IMR-90 (cell line): ENCODE measurements at regions not wholly inside any gene's neighbourhood (a gene's known extent, or its start where the extent isn't known, plus 50 kb on each side); places are given as distances from the start of the nearest gene placed in this dataset.

Experiments
- ATAC-seq: fragments of 200-7000 bp; cut with Tn5 transposase; 2 replicates; pipeline ENCODE4 v1.9.1; 2020; ENCODE audit warnings: low read depth, mild to moderate bottlenecking, moderate library complexity
- BruUV-seq: library from RNA; stranded (reverse); fragments of 400-500 nt; replicated peaks from 2 replicates; lab custom pipeline; 2021; lab: Mats Ljungman, UMichigan
- CTCF ChIA-PET: fragments of 300-600 bp; formaldehyde crosslinking; extraction: SDS; loops from one replicate; lab custom pipeline; 2021; ENCODE audit warnings: antibody characterized with exemption; lab: Yijun Ruan, JAX
- POLR2A ChIA-PET: fragments of 300-600 bp; sonication (Branson Sonifier 250); formaldehyde crosslinking; loops from one replicate; lab custom pipeline; 2022; ENCODE audit warnings: antibody characterized with exemption; ENCODE audit not compliant: unreplicated experiment; lab: Charles Lee
- DNase-seq: peaks from one replicate; pipeline ENCODE4 v3.0.0; 2013
- H2AFZ ChIP-seq: replicated peaks from 2 replicates; pipeline ENCODE3; 2013; ENCODE audit warnings: low read length, mild to moderate bottlenecking; ENCODE audit not compliant: poor library complexity
- H2AK5ac ChIP-seq: 2 replicates; pipeline ENCODE4 v1.6.1; 2013; ENCODE audit warnings: low read depth, low read length, inconsistent platforms
- H2AK9ac ChIP-seq: replicated peaks from 2 replicates; pipeline ENCODE3; 2013; ENCODE audit warnings: mild to moderate bottlenecking, low read depth, low read length, moderate library complexity; ENCODE audit not compliant: poor library complexity
- H2BK120ac ChIP-seq: 2 replicates; pipeline ENCODE4 v1.6.1; 2013; ENCODE audit warnings: low read depth, low read length, inconsistent platforms
- H2BK15ac ChIP-seq: 3 replicates; pipeline ENCODE4 v1.6.1; 2013; ENCODE audit warnings: low read depth, low read length, inconsistent platforms
- H2BK20ac ChIP-seq: 2 replicates; pipeline ENCODE4 v1.6.1; 2013; ENCODE audit warnings: low read depth, mild to moderate bottlenecking, inconsistent platforms, low read length, moderate library complexity
- H2BK5ac ChIP-seq: 2 replicates; pipeline ENCODE4 v1.6.1; 2013; ENCODE audit warnings: mild to moderate bottlenecking, low read depth, low read length, inconsistent platforms; ENCODE audit not compliant: poor library complexity, severe bottlenecking
- H3K14ac ChIP-seq: replicated peaks from 2 replicates; pipeline ENCODE4 v1.6.1; 2013; ENCODE audit warnings: low read depth, low read length, inconsistent platforms
- H3K18ac ChIP-seq: 2 replicates; pipeline ENCODE4 v1.6.1; 2013; ENCODE audit warnings: low read depth, low read length, control low read depth
- H3K23ac ChIP-seq: 2 replicates; pipeline ENCODE4 v1.6.1; 2013; ENCODE audit warnings: low read depth, low read length, inconsistent platforms
- H3K27ac ChIP-seq: 2 replicates; pipeline ENCODE4 v1.5.1; 2013; ENCODE audit warnings: mild to moderate bottlenecking, control low read depth, low read length; ENCODE audit not compliant: insufficient read depth
- H3K27me3 ChIP-seq: 2 replicates; pipeline ENCODE4 v1.6.1; 2013; ENCODE audit warnings: low read length; ENCODE audit not compliant: control insufficient read depth, insufficient read depth
- H3K36me3 ChIP-seq: 2 replicates; pipeline ENCODE4 v1.6.1; 2013; ENCODE audit warnings: low read length, mixed read lengths; ENCODE audit not compliant: control insufficient read depth, insufficient read depth
- H3K4ac ChIP-seq: 2 replicates; pipeline ENCODE4 v1.6.1; 2013; ENCODE audit warnings: low read depth, low read length, inconsistent platforms
- H3K4me1 ChIP-seq: 2 replicates; pipeline ENCODE4 v1.6.1; 2013; ENCODE audit warnings: low read length, mixed read lengths; ENCODE audit not compliant: control insufficient read depth, insufficient read depth
- H3K4me2 ChIP-seq: 2 replicates; pipeline ENCODE4 v1.6.1; 2013; ENCODE audit warnings: low read depth, mild to moderate bottlenecking, control low read depth, low read length, moderate library complexity
- H3K4me3 ChIP-seq: 2 replicates; pipeline ENCODE4 v1.5.1; 2013; ENCODE audit warnings: low read depth, mild to moderate bottlenecking, control low read depth, low read length, moderate library complexity; ENCODE audit not compliant: insufficient read depth
- H3K56ac ChIP-seq: 2 replicates; pipeline ENCODE4 v1.6.1; 2013; ENCODE audit warnings: low read length, inconsistent platforms; ENCODE audit not compliant: insufficient read depth; ENCODE audit errors: extremely low read depth
- H3K79me1 ChIP-seq, 2 experiments: 2 replicates each; pipeline ENCODE4 v1.6.1; 2013; ENCODE audit warnings: low read length in 2 of 2, inconsistent platforms in 1 of 2, low read depth in 1 of 2
- H3K9ac ChIP-seq: 2 replicates; pipeline ENCODE4 v1.6.1; 2013; ENCODE audit warnings: low read depth, low read length, control low read depth
- H3K9me1 ChIP-seq: 2 replicates; pipeline ENCODE4 v1.6.1; 2013; ENCODE audit warnings: low read length, inconsistent platforms; ENCODE audit not compliant: insufficient read depth
- H3K9me3 ChIP-seq: 2 replicates; pipeline ENCODE4 v1.6.1; 2013; ENCODE audit warnings: low read length; ENCODE audit not compliant: control insufficient read depth, insufficient read depth
- H4K20me1 ChIP-seq: 2 replicates; pipeline ENCODE4 v1.6.1; 2013; ENCODE audit warnings: low read length, inconsistent platforms; ENCODE audit not compliant: insufficient read depth
- H4K5ac ChIP-seq: 2 replicates; pipeline ENCODE4 v1.6.1; 2013; ENCODE audit warnings: mild to moderate bottlenecking, low read depth, low read length, control low read depth
- H4K8ac ChIP-seq, 2 experiments: 2 replicates each; pipeline ENCODE4 v1.6.1; 2013; ENCODE audit warnings: low read depth in 2 of 2, low read length in 2 of 2, control low read depth in 1 of 2, inconsistent platforms in 1 of 2
- H4K91ac ChIP-seq: 2 replicates; pipeline ENCODE4 v1.6.1; 2013; ENCODE audit warnings: low read depth, low read length, inconsistent platforms; ENCODE audit not compliant: insufficient read depth
- BHLHE40 ChIP-seq: fragments of 150-350 bp; IDR thresholded peaks from 2 replicates; pipeline ENCODE4 v1.6.1; 2016; ENCODE audit warnings: mild to moderate bottlenecking, low read depth, low read length
- CEBPB ChIP-seq: IDR thresholded peaks from 2 replicates; pipeline ENCODE4 v1.6.1; 2012; ENCODE audit warnings: low read depth, low read length, improper control_type of control experiment
- CHD1 ChIP-seq: IDR thresholded peaks from 2 replicates; pipeline ENCODE4 v1.6.1; 2012; ENCODE audit warnings: low read depth, low read length, improper control_type of control experiment
- FOS ChIP-seq: fragments of 150-350 bp; IDR thresholded peaks from 2 replicates; pipeline ENCODE4 v1.6.1; 2016; ENCODE audit warnings: low read depth, low read length
- MAFK ChIP-seq: IDR thresholded peaks from 2 replicates; pipeline ENCODE4 v1.6.1; 2012; ENCODE audit warnings: low read depth, low read length, improper control_type of control experiment
- MAZ ChIP-seq: IDR thresholded peaks from 2 replicates; pipeline ENCODE4 v1.6.1; 2012; ENCODE audit warnings: low read depth, mild to moderate bottlenecking, low read length, improper control_type of control experiment, moderate library complexity, borderline replicate concordance
- MXI1 ChIP-seq: IDR thresholded peaks from 2 replicates; pipeline ENCODE4 v1.6.1; 2012; ENCODE audit warnings: low read depth, mild to moderate bottlenecking, low read length, moderate library complexity, borderline replicate concordance
- NFE2L2 ChIP-seq: fragments of 150-350 bp; IDR thresholded peaks from 2 replicates; pipeline ENCODE4 v1.6.1; 2016; ENCODE audit warnings: low read depth, mild to moderate bottlenecking, low read length
- POLR2A ChIP-seq: IDR thresholded peaks from 2 replicates; pipeline ENCODE4 v1.6.1; 2012; ENCODE audit warnings: mild to moderate bottlenecking, low read depth, low read length
- RAD21 ChIP-seq: IDR thresholded peaks from 2 replicates; pipeline ENCODE4 v1.6.1; 2012; ENCODE audit warnings: low read length, improper control_type of control experiment
- RCOR1 ChIP-seq: IDR thresholded peaks from 2 replicates; pipeline ENCODE4 v1.6.1; 2012; ENCODE audit warnings: mild to moderate bottlenecking, low read length, improper control_type of control experiment; ENCODE audit not compliant: insufficient replicate concordance
- RFX5 ChIP-seq: IDR thresholded peaks from 2 replicates; pipeline ENCODE4 v1.8.0; 2012; ENCODE audit warnings: low read depth, mild to moderate bottlenecking, low read length, moderate library complexity
- SMC3 ChIP-seq: fragments of 150-350 bp; IDR thresholded peaks from 2 replicates; pipeline ENCODE4 v1.6.1; 2016; ENCODE audit warnings: low read depth, mild to moderate bottlenecking, antibody characterized with exemption, low read length, moderate library complexity
- WGBS, 2 experiments: methylation state at CpG; one replicate each; pipeline versions ENCODE4 v1.1.5 to v1.1.7; 2013; ENCODE audit warnings: missing lambda C conversion rate in 2 of 2; ENCODE audit not compliant: insufficient read length in 1 of 2; ENCODE audit errors: extremely low coverage in 2 of 2; 5-methylcytosine and 5-hydroxymethylcytosine counted together
- dilution Hi-C: fragments of 300-500 bp; cut with HindIII; formaldehyde crosslinking; loops from one replicate; pipeline ENCODE4 v1.14.3; 2018; ENCODE audit warnings: low sequenced_read_pairs; ENCODE audit not compliant: unreplicated experiment
- in situ Hi-C: fragments of 300-500 bp; cut with MboI; formaldehyde crosslinking; loops from 3 replicates; pipeline ENCODE4 v1.14.3; 2019; ENCODE audit warnings: low sequenced_read_pairs, inconsistent platforms, mixed read lengths
- intact Hi-C: fragments of 100-400 bp; cut with micrococcal nuclease; formaldehyde crosslinking; loops from 2 replicates; pipeline ENCODE4 v1.10.0; 2022
- TF ChIP-seq, protein P1 (sequence below): conservative IDR thresholded peaks from 2 replicates; pipeline ENCODE4 v1.5.1; 2012; ENCODE audit warnings: mild to moderate bottlenecking, low read depth, low read length, improper control_type of control experiment
- TF ChIP-seq, protein P2 (sequence below): fragments of 150-350 bp; IDR thresholded peaks from 2 replicates; pipeline ENCODE4 v1.6.1; 2017; ENCODE audit warnings: mild to moderate bottlenecking, antibody characterized with exemption, low read length, low read depth

DNA sequence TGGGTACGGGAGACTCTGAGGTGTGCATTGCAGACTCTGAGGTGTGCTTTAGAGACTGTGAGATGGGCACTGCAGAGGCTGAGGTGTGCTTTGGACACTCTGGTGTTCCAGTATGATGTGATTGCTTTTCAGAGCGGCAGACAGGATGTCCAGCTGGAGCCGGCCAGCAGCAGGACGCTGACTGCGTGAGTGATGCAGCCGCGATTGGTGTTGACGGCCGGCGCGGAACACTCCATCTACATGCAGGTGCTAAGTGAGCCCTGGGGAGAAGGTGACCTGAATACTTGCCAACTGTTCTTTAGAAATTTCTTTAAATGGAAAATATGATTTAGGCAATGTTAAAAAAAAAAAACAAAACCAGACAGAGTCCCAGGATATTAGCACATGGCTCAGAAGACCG is 103.1 kb upstream of the PPP2R3B start:
- Histone ChIP-seq H2BK20ac (no peak overlapping the region), H4K20me1 (no peaks in the 10 kb centered on the region), H4K91ac (no peak overlapping the region), H2AFZ (no peak overlapping the region), H3K4me3 (no peak overlapping the region), H3K23ac (no peak overlapping the region), H2BK15ac (no peak overlapping the region), H3K36me3 (no peaks in the 10 kb centered on the region), H3K9ac (no peak overlapping the region), H3K14ac (no peak overlapping the region), H3K27ac (no peak overlapping the region), H3K9me3 (peaks cover 26% of the 10 kb centered on the region), H2BK5ac (no peak overlapping the region), H2AK5ac (no peak overlapping the region), H3K79me1 (no peaks in the 10 kb centered on the region), H3K27me3 (no peaks in the 10 kb centered on the region), H4K8ac (no peak overlapping the region), H4K5ac (no peak overlapping the region), H3K9me1 (no peaks in the 10 kb centered on the region), H3K4ac (no peak overlapping the region), H3K4me1 (no peaks in the 10 kb centered on the region), H2AK9ac (no peak overlapping the region), H2BK120ac (no peak overlapping the region), H3K4me2 (no peak overlapping the region), H3K56ac (no peak overlapping the region), H3K18ac (no peak overlapping the region)
- ChIA-PET POLR2A (no interaction called here), CTCF (no interaction called here)
- TF ChIP-seq MXI1 (no peak), MAZ (no peak), CHD1 (no peak), RFX5 (no peak), RAD21 (no peak), NFE2L2 (no peak), SMC3 (no peak), MAFK (no peak), POLR2A (no peak), RCOR1 (no peak), FOS (no peak), BHLHE40 (no peak), CEBPB (no peak)
- TF ChIP-seq, protein P1, sequence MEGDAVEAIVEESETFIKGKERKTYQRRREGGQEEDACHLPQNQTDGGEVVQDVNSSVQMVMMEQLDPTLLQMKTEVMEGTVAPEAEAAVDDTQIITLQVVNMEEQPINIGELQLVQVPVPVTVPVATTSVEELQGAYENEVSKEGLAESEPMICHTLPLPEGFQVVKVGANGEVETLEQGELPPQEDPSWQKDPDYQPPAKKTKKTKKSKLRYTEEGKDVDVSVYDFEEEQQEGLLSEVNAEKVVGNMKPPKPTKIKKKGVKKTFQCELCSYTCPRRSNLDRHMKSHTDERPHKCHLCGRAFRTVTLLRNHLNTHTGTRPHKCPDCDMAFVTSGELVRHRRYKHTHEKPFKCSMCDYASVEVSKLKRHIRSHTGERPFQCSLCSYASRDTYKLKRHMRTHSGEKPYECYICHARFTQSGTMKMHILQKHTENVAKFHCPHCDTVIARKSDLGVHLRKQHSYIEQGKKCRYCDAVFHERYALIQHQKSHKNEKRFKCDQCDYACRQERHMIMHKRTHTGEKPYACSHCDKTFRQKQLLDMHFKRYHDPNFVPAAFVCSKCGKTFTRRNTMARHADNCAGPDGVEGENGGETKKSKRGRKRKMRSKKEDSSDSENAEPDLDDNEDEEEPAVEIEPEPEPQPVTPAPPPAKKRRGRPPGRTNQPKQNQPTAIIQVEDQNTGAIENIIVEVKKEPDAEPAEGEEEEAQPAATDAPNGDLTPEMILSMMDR = no peak
- TF ChIP-seq, protein P2, sequence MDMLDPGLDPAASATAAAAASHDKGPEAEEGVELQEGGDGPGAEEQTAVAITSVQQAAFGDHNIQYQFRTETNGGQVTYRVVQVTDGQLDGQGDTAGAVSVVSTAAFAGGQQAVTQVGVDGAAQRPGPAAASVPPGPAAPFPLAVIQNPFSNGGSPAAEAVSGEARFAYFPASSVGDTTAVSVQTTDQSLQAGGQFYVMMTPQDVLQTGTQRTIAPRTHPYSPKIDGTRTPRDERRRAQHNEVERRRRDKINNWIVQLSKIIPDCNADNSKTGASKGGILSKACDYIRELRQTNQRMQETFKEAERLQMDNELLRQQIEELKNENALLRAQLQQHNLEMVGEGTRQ = no peak
- WGBS, 2 experiments = 58% methylated on average over 2 of the region's 12 CpGs; no CpG with 5 or more reads in 1 of the 2 experiments
- no peak for ATAC-seq
- dilution Hi-C loops = no loop called here
- DNase-seq = no peak
- in situ Hi-C loops = no loop called here
- no TSS peak for BruUV-seq
- intact Hi-C loops = no loop called here
